ENCODE measurements at regions not wholly inside any gene's neighbourhood (a gene's known extent, or its start where the extent isn't known, plus 50 kb on each side); places are given as distances from the start of the nearest gene placed in this dataset.

DNA sequence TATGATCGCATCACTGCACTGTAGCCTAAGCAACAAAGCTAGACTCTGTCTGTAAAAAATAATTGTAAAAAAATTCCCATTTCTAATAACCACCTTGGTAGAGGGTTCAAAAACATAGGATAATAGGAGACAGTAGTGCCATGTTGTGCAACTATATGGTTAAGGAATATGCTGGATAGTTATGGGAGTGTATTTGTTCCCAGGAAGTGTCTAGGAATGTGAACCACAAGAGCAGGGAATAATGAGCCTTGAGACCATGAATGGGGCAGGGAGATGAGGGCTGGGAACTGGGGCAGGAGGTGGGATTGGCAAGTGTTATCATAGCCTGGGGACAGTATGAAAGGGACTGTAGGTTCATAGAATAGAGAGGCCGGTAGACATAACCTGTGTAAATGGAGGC is 50.4 kb downstream of the RUSC2 start:
- ATAC-seq (no peak), DNase-seq (no peak)
- Mint-ChIP-seq H3K4me1 (no peaks in the 10 kb centered on the region), H3K27me3 (peaks cover 8 to 30% (median 20%) of the 10 kb centered on the region in 5 donors), H3K9me3 (no peaks in the 10 kb centered on the region), H3K36me3 (no peaks in the 10 kb centered on the region), H3K27ac (no peak overlapping the region), H3K4me3 (no peak overlapping the region)
- POLR2A ChIA-PET, result no interaction called here

DNA sequence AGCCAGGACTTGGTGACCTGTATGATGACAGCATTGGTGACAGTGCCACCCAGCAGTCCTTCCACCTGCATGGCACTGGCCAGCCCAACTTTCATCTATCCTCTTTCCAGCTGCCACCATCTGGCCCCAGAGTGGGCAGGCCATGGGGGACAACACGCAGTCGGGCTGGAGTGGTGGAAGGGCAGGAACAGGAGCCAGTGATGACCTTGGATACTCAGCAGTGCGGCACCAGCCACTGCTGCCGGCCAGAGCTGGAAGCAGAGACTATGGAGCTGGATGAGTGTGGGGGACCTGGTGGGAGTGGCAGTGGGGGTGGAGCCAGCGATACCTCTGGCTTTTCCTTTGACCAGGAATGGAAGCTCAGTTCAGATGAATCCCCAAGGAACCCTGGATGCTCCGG is 56.9 kb downstream of the RUSC2 start:
- no peak overlapping the region for H3K4me3 Mint-ChIP-seq
- H3K36me3 Mint-ChIP-seq, result no peaks in the 10 kb centered on the region
- H3K27ac Mint-ChIP-seq, result no peak overlapping the region
- no peaks in the 10 kb centered on the region for H3K4me1 Mint-ChIP-seq
- H3K27me3 Mint-ChIP-seq, result peaks cover 0 to 6% (median 1%) of the 10 kb centered on the region in 5 donors
- DNase-seq (no peak), ATAC-seq (no peak)
- H3K9me3 Mint-ChIP-seq, result no peaks in the 10 kb centered on the region
- POLR2A ChIA-PET, result no interaction called here

DNA sequence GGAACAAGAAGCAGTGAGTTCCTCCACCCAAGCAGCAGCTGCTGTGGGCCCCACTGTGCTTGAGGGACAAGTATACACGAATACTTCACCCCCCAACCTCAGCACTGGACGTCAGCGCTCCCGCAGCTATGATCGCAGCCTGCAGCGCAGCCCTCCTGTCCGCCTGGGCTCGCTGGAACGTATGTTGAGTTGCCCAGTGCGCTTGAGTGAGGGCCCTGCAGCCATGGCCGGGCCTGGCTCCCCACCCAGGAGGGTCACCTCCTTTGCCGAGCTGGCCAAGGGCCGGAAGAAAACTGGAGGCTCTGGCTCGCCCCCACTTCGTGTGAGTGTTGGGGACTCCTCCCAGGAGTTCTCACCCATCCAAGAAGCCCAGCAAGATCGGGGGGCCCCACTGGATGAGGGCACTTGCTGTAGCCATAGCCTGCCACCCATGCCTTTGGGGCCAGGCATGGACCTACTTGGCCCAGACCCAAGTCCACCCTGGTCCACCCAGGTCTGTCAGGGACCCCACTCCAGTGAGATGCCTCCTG is 57.1 kb upstream of the TESK1 start:
- POLR2A ChIA-PET, result no interaction called here
- H3K9me3 Mint-ChIP-seq, result no peaks in the 10 kb centered on the region
- ATAC-seq (no peak), DNase-seq (no peak)
- peaks cover 0 to 6% (median 1%) of the 10 kb centered on the region in 5 donors for H3K27me3 Mint-ChIP-seq
- no peak overlapping the region for H3K4me3 Mint-ChIP-seq
- peak overlapping the region in 1 of 10 donors; percentile 59 for H3K27ac Mint-ChIP-seq
- no peaks in the 10 kb centered on the region for H3K36me3 Mint-ChIP-seq
- no peaks in the 10 kb centered on the region for H3K4me1 Mint-ChIP-seq

DNA sequence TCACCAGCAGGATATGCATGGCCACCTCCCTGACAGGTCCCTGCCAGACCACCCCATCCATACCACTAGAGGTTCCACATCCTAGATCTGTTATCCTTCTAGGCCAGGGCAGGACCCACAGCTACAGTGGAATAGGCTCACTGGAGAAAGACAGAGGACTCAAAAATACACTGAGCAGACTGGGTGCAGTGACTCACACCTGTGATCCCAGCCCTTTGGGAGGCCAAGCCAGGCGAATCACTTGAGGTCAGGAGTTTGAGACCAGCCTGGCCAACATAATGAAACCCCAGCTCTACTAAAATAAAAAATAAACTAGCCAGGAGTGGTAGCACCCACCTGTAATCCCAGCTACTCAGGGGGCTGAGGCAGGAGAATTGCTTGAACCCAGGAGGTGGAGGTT is 56.5 kb upstream of the TESK1 start:
- no peak for DNase-seq
- Mint-ChIP-seq H3K36me3 (no peaks in the 10 kb centered on the region), H3K4me3 (no peak overlapping the region), H3K27ac (peak overlapping the region in 1 of 10 donors; percentile 59), H3K4me1 (no peaks in the 10 kb centered on the region), H3K9me3 (no peaks in the 10 kb centered on the region), H3K27me3 (peaks cover 0 to 6% (median 1%) of the 10 kb centered on the region in 5 donors)
- no peak for ATAC-seq
- POLR2A ChIA-PET, result no interaction called here

DNA sequence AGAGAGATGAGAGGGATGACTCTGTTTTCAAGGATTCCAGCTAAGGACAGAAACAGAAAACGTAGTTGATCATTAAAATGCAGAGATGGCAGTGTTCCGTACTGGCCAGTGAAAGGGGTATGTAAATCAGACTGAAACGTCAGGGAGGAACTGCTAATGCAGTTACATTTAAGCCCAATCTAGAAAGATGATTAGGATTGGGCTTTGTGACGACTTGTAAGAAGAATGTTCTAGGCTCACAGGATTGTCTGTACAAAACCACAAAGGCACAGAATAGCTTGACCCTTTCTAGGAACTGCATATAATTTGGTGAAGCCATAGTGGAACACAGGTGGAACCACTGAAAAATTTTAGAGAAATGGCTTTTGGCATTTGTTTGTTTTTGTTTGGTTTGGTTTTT is 55.6 kb upstream of the TESK1 start:
- DNase-seq (no peak), ATAC-seq (no peak)
- Mint-ChIP-seq H3K9me3 (no peaks in the 10 kb centered on the region), H3K4me1 (no peaks in the 10 kb centered on the region), H3K27ac (no peak overlapping the region), H3K36me3 (no peaks in the 10 kb centered on the region), H3K4me3 (no peak overlapping the region), H3K27me3 (peaks cover 0 to 6% (median 0%) of the 10 kb centered on the region in 5 donors)
- POLR2A ChIA-PET, result no interaction called here

DNA sequence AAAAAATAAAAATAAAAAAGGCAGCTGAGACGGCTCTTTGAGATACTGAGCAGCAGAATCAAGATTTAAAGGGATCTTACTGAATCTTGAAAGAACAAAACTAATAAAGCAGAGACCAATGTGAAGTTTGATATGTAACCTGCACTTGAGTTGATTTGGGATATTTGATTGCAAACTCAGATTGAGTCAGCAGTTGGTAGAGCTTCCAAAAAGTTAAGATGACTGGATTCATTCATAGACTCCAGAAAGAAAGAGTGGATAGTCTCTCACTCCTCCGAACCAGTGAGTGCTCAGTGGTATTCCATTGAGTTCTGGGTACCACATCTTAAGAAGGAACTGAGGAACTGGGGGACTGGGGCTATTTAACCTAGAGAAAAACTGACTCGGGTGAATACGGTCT is 52.7 kb upstream of the TESK1 start:
- no peak overlapping the region for H3K4me3 Mint-ChIP-seq
- no peak overlapping the region for H3K27ac Mint-ChIP-seq
- POLR2A ChIA-PET, result interaction anchor here (0.6 kb wide), 1 partner anchor 205 kb away, joined by 3 read pairs; no protein-coding TSS in a partner anchor
- DNase-seq, result no peak
- H3K27me3 Mint-ChIP-seq, result peaks cover 0 to 6% (median 0%) of the 10 kb centered on the region in 5 donors
- no peaks in the 10 kb centered on the region for H3K9me3 Mint-ChIP-seq
- H3K36me3 Mint-ChIP-seq, result no peaks in the 10 kb centered on the region
- H3K4me1 Mint-ChIP-seq, result no peaks in the 10 kb centered on the region
- ATAC-seq, result no peak

DNA sequence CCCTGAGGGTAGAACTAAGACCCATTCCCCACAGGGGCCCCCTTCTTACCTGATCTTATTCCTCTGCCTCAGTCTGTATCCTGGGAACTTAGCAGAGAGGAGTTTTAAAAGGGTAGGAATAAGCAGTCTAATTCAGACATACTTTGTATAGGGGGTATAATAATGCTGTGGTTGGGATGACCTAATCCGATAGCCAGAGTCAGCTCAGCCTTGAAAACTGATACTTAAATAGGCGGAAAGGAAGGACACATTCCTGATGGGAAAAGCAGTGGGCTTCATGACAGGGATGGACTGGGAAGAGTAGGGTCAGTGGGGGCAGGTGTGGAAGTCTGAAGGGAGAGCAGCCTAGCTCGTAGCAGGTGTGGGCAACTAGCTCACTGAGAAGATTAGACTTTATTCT is 52.2 kb upstream of the TESK1 start:
- no peak for DNase-seq
- ATAC-seq, result no peak
- POLR2A ChIA-PET, result interaction anchor here (0.6 kb wide), 1 partner anchor 204 kb away, joined by 3 read pairs; no protein-coding TSS in a partner anchor

DNA sequence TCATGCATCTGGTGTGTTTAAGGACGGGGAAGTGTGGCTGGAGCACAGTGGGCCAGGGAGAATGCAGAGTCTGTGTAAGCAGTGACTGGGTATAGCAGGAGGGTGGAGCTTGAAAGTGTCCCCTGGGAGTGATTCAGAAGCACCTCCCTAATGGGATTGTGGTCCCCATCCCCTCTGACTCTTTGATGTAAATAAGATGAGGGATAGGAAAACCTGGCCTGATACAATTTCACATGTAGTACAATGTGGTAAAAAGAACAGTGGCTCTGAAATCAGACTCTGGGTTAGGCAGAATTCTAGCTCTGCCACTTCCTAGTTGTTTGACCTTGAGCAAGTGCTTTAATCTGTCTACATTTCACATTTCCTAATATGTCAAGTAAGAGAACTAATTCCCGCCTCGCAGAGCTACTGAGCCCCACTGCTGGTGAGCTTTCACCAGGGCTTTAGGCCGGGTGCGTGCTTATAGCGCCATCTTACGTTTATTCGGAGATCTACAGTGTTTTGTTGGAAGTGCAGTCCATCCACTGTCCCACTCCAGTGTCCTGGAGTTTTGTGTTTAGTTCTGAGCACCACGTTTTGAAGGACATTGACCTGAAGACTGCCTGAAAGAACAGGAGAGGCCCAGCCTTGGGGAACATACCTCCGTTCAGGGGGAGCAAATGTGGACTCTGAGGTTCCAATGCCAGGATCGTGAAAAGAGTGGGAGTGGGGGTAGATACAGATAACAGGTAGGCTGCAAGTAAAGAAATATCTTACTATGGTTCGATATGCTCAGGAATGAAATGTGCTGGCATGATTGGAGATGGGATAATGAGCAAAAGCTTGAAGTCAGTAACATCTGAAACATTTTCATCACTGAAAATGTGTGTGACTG is 51.2 kb upstream of the TESK1 start:
- Mint-ChIP-seq H3K27me3 (peaks cover 0 to 6% (median 0%) of the 10 kb centered on the region in 5 donors), H3K4me3 (no peak overlapping the region), H3K4me1 (no peaks in the 10 kb centered on the region), H3K9me3 (no peaks in the 10 kb centered on the region), H3K36me3 (no peaks in the 10 kb centered on the region), H3K27ac (no peak overlapping the region)
- DNase-seq (peak in 5 of 10 donors; percentile 5 to 42 (median 16)), ATAC-seq (peak; percentile 46 to 59)
- POLR2A ChIA-PET, result no interaction called here

More for the DNA sequence above, 52.2 kb upstream of the TESK1 start:
- Mint-ChIP-seq H3K36me3 (no peaks in the 10 kb centered on the region), H3K27ac (no peak overlapping the region), H3K27me3 (peaks cover 0 to 6% (median 0%) of the 10 kb centered on the region in 5 donors), H3K4me3 (no peak overlapping the region), H3K9me3 (no peaks in the 10 kb centered on the region), H3K4me1 (no peaks in the 10 kb centered on the region)

DNA sequence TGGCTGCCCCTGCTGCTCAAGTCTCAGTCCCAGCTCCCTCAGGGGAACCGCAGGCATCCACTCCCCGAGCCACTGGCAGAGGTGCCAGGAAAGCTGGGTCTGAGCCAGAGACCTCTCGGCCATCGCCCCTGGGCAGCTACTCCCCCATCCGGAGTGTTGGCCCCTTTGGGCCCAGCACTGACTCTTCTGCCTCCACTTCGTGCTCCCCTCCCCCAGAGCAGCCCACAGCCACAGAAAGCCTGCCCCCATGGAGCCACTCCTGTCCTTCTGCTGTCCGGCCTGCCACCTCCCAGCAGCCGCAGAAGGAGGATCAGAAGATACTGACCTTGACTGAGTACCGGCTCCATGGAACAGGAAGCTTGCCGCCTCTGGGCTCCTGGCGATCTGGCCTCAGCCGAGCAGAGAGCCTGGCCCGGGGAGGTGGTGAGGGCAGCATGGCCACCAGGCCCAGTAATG is 49.8 kb upstream of the TESK1 start:
- H3K27ac Mint-ChIP-seq, result no peak overlapping the region
- H3K9me3 Mint-ChIP-seq, result no peaks in the 10 kb centered on the region
- DNase-seq, result no peak

More for the DNA sequence above, 49.8 kb upstream of the TESK1 start:
- no peaks in the 10 kb centered on the region for H3K4me1 Mint-ChIP-seq
- H3K4me3 Mint-ChIP-seq, result no peak overlapping the region
- no peaks in the 10 kb centered on the region for H3K36me3 Mint-ChIP-seq
- no peak for ATAC-seq
- POLR2A ChIA-PET, result no interaction called here
- H3K27me3 Mint-ChIP-seq, result peaks cover 0 to 3% (median 0%) of the 10 kb centered on the region in 5 donors
